HG03469 (cell line): ENCODE measurements at regions not wholly inside any gene's neighbourhood (a gene's known extent, or its start where the extent isn't known, plus 50 kb on each side); places are given as distances from the start of the nearest gene placed in this dataset.
A peak's percentile ranks its signal among the peaks of the same experiment; 100 is the strongest.
"Not testable (repeated sequence)": the region's sequence is repeated elsewhere in the genome, so short reads cannot be mapped to it uniquely, and the experiment has no call there.

Experiments
- ATAC-seq: cut with Tn5 transposase; IDR thresholded peaks from one replicate; pipeline ENCODE4 v1.9.1; 2021; ENCODE audit warnings: mild to moderate bottlenecking, moderate library complexity, moderate number of reproducible peaks; ENCODE audit not compliant: unreplicated experiment

- no peak for ATAC-seq
Measured at GRCh38 chr14:96683562-96684289, 113.5 kb upstream of the VRK1 start.

DNA sequence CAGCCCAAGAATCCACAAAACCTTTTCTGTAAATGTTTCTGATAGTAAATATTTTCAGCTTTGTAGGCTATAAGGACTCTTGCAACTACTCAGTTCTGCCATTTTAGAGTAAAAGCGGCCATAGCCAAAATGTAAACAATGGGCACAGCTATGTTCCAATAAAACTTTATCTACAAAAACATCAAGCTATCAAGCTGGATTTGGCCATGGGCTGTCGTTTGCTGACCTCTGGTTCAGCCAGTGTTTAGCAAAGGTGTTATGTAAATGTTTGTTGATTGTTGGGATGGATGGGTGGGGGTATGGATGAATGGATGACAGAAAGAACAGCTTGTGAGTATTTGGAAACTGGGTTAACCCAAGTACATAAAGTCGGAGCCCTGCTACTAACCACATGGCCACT, 111.1 kb upstream of the VRK1 start:
- no peak for ATAC-seq

DNA sequence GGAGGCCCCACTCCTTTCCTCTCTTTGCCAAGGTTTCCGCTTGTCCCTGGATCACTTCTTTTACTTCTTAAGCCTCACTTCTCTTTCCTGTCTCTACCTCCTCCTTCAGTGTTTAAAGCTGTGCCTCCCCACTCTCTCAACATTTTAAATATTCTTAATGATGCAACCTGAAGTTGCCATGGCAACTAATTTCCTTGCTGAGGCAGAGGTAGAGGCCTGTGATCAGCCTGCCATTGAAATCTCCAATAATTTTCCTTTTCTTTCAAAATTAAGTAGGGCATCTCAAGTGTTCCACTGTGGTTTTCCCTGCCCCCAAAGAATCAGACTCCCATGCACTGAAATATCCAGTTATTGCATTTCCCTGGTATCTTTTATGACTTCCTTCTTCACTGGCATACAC, 108.6 kb upstream of the VRK1 start:
- no peak for ATAC-seq

- ATAC-seq = no peak
Measured at GRCh38 chr14:96690713-96691383, 106.3 kb upstream of the VRK1 start.

GRCh38 chr14:96693252-96693820, 103.8 kb upstream of the VRK1 start:
- ATAC-seq = no peak

GRCh38 chr14:96693987-96694386, 103.2 kb upstream of the VRK1 start:
- ATAC-seq = no peak

GRCh38 chr14:96698960-96699539, 98.1 kb upstream of the VRK1 start:
- peak; percentile 77 for ATAC-seq

GRCh38 chr14:96699666-96700065, 97.5 kb upstream of the VRK1 start:
- no peak for ATAC-seq

- no peak for ATAC-seq
Measured at GRCh38 chr14:96702831-96703230, 94.4 kb upstream of the VRK1 start.

- no peak for ATAC-seq
Measured at GRCh38 chr14:96705422-96706092, 91.6 kb upstream of the VRK1 start.

- ATAC-seq = no peak
Measured at GRCh38 chr14:96706893-96707292, 90.3 kb upstream of the VRK1 start.

- ATAC-seq = no peak
Measured at GRCh38 chr14:96710060-96710666, 87.0 kb upstream of the VRK1 start.

DNA sequence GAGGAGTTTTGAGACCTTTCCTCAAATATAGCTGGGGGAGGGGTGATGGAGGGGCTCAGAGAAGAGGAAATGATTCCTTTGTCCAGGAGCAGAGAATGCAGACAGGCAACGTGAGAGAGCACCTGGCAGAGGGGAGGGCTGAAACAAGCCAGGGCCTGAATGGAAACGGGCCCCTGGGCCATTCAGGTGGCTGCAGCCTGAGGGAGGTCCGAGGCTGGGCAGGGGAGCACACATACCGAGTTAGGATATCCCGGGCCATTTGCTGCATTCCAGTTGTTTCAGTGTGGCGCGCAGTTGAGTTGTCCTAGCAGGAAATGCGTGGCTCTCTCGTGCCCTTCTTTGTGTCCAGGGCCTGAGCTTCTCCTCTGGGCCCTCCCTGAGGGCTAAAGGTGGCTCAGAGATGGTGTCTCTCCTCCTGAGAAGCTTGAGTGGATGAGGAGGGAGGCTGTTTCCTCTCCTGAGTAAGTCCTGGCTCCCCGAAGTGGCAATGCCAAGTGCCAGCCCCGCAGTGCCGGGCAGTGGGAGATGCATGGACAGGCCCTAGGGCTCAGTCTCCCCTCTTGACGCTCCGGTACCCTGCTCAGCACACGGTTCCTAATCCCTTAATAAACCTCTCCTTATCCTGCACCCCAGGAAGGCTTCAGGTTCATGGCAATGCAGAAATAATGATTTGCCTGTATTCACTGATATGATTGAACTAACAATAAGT, 85.5 kb upstream of the VRK1 start:
- ATAC-seq = no peak

DNA sequence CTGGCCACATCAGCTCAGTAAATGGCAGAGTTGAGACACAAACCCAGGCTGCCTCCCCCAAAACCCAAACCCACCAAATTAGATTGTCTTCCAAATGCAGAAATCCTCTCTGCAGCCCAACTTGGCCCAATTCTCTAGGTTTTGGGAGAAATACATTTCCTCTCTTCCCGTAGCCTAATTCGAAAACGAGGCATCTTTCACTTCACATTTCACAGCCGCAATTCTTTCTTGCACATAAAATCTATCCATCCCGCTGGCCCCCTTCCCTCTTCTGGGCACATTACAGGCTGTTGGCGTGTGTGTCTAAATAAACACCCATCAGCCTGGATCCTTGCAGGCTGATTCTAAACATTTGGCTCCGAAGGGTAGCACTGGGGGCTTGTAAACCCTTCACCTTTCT, 83.8 kb upstream of the VRK1 start:
- ATAC-seq = no peak

- not testable (repeated sequence) for ATAC-seq
Measured at GRCh38 chr14:96714537-96714936, 82.6 kb upstream of the VRK1 start.

- no peak for ATAC-seq
Measured at GRCh38 chr14:96717116-96717515, 80.1 kb upstream of the VRK1 start.

DNA sequence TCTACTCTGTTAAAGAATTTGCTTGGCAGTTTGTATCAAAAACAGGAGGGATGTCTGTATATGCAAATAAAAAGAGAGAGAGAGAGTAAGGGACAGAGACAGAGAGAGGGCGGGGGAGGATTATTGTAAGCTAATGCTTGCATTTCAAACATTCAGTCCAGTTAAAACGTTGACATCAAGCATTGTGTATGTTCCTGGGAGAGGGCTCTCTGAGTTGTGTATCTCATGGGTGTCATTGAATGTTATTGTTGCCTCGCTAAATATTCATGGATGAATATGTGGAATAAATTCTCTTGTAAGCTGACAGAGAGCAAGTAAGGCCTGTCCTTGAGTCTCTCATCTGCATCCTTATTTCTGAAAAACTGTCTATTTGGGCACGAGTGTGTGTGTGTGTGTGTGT, 78.8 kb upstream of the VRK1 start:
- no peak for ATAC-seq

DNA sequence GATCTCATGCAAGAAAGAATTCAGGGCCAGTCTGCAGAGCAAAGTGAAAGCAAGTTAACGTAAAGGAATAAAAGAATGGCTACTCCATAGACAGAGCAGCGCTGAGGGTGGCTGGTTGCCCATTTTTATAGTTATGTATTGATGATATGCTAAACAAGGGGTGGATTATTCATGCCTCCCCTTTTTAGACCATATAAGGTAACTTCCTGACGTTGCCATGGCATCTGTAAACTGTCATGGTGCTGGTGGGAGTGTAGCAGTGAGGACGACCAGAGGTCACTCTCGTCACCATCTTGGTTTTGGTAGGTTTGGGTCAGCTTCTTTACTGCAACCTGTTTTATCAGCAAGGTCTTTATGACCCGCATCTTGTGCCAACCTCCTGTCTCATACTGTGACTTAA, 76.5 kb upstream of the VRK1 start:
- not testable (repeated sequence) for ATAC-seq

- ATAC-seq = no peak
Measured at GRCh38 chr14:96722736-96723135, 74.4 kb upstream of the VRK1 start.

- no peak for ATAC-seq
Measured at GRCh38 chr14:96723946-96724345, 73.2 kb upstream of the VRK1 start.
